HG03354 (cell line): ENCODE measurements at regions not wholly inside any gene's neighbourhood (a gene's known extent, or its start where the extent isn't known, plus 50 kb on each side); places are given as distances from the start of the nearest gene placed in this dataset.

Experiments
- ATAC-seq: cut with Tn5 transposase; IDR thresholded peaks from one replicate; pipeline ENCODE4 v1.9.1; 2021; ENCODE audit warnings: mild to moderate bottlenecking; ENCODE audit not compliant: unreplicated experiment, poor library complexity, severe bottlenecking

DNA sequence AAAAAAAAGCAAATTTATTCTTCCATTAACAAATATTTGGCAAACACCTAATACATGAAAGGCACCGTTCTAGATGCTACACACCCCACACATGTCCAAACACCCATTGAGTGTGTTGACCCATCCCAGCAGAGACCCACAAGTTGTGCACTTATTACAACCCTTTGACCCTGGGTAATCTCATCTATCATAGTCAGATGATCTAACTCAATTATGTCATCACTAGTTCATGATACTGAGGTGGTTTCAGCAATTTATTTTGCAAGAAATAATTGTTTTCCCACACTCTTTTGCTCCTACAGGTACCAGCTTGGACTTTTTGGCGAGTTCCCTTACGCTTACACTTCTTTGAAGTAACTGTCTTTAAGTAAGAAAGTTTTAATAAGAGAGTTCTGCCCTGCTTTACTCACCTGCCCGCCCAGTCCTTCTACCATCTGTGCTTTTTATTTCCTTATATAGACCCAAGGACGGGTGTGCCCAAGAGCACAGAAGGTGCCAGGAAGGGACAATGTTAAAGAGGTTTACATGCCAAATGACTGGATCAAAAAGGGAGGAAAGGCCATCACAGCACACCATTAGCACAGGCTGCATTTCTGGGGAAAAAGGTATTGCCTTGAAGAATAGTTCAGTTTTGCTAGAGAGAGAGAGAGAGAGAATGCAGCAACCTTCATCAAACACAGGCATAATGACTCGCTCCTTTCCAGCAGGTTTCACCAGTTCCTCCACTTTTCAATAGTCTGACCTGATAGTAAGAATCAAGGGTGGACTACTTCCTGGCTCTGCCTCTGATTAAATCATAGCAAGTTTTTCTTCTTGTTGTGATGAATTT lies 54.5 kb upstream of the ATP11B start:
- no peak for ATAC-seq

DNA sequence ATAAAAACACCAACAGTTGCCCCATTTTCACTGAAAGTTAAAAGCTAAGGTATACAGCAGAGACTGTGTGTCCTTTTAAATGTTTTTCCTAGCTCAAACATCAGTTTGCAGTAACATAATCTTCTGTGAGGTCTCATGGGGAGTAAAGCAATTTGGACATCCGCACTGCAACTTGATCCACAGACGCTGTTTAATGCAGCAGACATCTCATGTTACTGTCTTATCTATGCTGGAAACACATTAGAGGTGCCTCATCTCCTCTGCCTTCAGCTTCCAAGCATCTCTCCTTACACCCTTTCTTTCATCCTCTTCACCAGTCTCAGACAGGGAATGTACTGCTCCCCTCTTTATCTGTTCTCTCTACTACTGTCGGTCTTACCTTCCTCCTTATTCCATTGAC lies 53.7 kb upstream of the ATP11B start:
- ATAC-seq = no peak

DNA sequence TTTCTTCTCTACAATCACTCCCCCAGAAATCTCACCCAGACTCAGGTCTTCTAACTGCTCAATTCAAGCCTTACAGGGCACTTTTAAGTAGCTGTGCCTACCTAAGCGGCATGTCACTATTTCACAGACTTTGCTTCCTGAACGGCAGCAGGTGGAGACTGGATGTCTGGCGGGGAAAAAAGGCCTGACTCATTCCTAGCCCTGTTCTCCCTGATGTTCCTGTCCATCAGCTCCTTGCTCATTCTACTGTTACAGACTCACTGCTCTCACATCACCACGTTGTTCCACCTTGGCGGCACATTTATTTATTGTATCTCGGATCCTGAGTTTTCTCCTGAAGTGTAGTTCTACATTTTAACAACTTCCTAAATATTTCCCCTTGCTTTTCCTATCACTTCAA lies 52.6 kb upstream of the ATP11B start:
- no peak for ATAC-seq

DNA sequence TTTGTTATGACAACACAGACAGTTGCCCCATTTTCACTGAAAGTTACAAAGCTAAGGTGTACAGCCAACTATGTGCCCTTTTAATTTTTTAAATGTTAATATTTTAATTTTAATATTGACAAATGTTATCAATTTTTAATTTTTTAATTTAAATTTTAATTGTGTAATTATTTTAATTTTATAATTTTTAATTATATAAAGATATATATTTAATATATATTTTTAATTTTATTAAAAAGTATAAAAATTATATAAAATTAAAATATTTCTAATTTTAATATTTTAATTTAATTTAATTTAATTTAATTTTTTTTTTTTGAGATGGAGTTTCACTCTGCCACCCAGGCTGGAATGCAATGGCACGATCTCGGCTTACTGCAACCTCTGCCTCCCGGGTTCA lies 52.1 kb upstream of the ATP11B start:
- ATAC-seq = no peak
